HEK293T (cell line): ENCODE measurements at regions not wholly inside any gene's neighbourhood (a gene's known extent, or its start where the extent isn't known, plus 50 kb on each side); places are given as distances from the start of the nearest gene placed in this dataset.

ENCODE experiments used
- CTCF ChIA-PET: fragments of 350-600 bp; formaldehyde crosslinking; extraction: SDS; loops from one replicate; lab custom pipeline; 2021; ENCODE audit warnings: antibody characterized with exemption, inconsistent platforms; lab: Yijun Ruan, JAX
- POLR2A ChIA-PET: fragments of 350-600 bp; formaldehyde crosslinking; extraction: SDS; loops from one replicate; lab custom pipeline; 2020; ENCODE audit warnings: antibody characterized with exemption, inconsistent platforms; lab: Yijun Ruan, JAX
- DNase-seq: peaks from one replicate; pipeline ENCODE4 v3.0.0; 2012; ENCODE audit warnings: mixed read lengths; ENCODE audit errors: extremely low spot score
- ARNT ChIP-seq: fragments of 450-650 bp; IDR thresholded peaks from 2 replicates; pipeline ENCODE4 v1.6.1; 2017; ENCODE audit warnings: mild to moderate bottlenecking
- BHLHE40 ChIP-seq: fragments of 450-650 bp; IDR thresholded peaks from 2 replicates; pipeline ENCODE4 v1.6.1; 2016; ENCODE audit warnings: mild to moderate bottlenecking, moderate library complexity, borderline replicate concordance
- CTBP1 ChIP-seq: fragments of 450-650 bp; IDR thresholded peaks from 2 replicates; pipeline ENCODE4 v1.6.1; 2016; ENCODE audit warnings: borderline replicate concordance
- ELF4 ChIP-seq: fragments of 450-650 bp; IDR thresholded peaks from 2 replicates; pipeline ENCODE4 v1.6.1; 2017; ENCODE audit warnings: antibody characterized with exemption
- FOXA1 ChIP-seq: fragments of 450-650 bp; IDR thresholded peaks from 2 replicates; pipeline ENCODE4 v1.6.1; 2016; ENCODE audit warnings: mild to moderate bottlenecking
- FOXK2 ChIP-seq: fragments of 450-650 bp; IDR thresholded peaks from 2 replicates; pipeline ENCODE4 v1.6.1; 2016; ENCODE audit warnings: mild to moderate bottlenecking
- FOXM1 ChIP-seq: fragments of 450-650 bp; IDR thresholded peaks from 2 replicates; pipeline ENCODE4 v1.6.1; 2017; ENCODE audit warnings: mild to moderate bottlenecking, borderline replicate concordance
- HDGF ChIP-seq: fragments of 450-650 bp; IDR thresholded peaks from 2 replicates; pipeline ENCODE4 v1.6.1; 2017; ENCODE audit warnings: antibody characterized with exemption, borderline replicate concordance
- L3MBTL2 ChIP-seq: fragments of 450-650 bp; conservative IDR thresholded peaks from 2 replicates; pipeline ENCODE4 v1.6.1; 2016; ENCODE audit warnings: mild to moderate bottlenecking
- LEF1 ChIP-seq: fragments of 450-650 bp; IDR thresholded peaks from 2 replicates; pipeline ENCODE4 v1.6.1; 2017; ENCODE audit warnings: mild to moderate bottlenecking, borderline replicate concordance
- NFRKB ChIP-seq: fragments of 450-650 bp; IDR thresholded peaks from 2 replicates; pipeline ENCODE4 v1.6.1; 2016; ENCODE audit warnings: mild to moderate bottlenecking, moderate library complexity
- SP1 ChIP-seq: fragments of 450-650 bp; IDR thresholded peaks from 2 replicates; pipeline ENCODE4 v1.6.1; 2017
- SUZ12 ChIP-seq: fragments of 450-650 bp; IDR thresholded peaks from 2 replicates; pipeline ENCODE4 v1.6.1; 2016; ENCODE audit warnings: mild to moderate bottlenecking
- TARDBP ChIP-seq: fragments of 450-650 bp; IDR thresholded peaks from 2 replicates; pipeline ENCODE4 v1.6.1; 2016
- ZNF384 ChIP-seq: fragments of 450-650 bp; IDR thresholded peaks from 2 replicates; pipeline ENCODE4 v1.6.1; 2016
- TF ChIP-seq, protein P1 (sequence below): fragments of 450-650 bp; IDR thresholded peaks from 2 replicates; pipeline ENCODE4 v1.6.1; 2016

DNA sequence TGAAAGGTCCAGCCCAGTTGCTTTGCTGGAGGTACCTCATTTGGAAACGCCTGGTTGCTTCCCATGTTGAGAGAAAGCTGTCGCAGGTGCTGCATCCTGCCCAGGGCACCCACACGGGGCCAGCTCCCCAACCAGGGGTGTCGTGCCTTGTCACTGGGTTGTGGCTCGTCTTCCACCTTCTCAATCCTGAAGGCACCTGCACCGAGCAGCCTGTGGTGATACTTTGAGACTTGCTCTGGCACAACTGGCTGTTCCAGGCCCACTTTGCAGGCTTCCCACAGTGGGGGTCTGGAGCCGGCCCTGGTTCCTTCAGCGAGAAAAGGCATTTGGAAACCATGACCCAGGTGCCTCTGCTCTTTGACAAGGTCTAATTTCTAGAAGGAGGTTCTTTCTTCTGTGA lies 197.3 kb upstream of the PPP2R2D start:
- ChIA-PET POLR2A (no interaction called here), CTCF (no interaction called here)
- TF ChIP-seq SUZ12 (no peak), LEF1 (no peak), ELF4 (no peak), ARNT (no peak), ZNF384 (no peak), BHLHE40 (no peak), CTBP1 (no peak), HDGF (no peak), FOXM1 (no peak), TARDBP (no peak), L3MBTL2 (no peak), NFRKB (no peak)
- DNase-seq = no peak

- CTCF ChIA-PET = no interaction called here
- DNase-seq = no peak
- POLR2A ChIA-PET = no interaction called here
- TF ChIP-seq CTBP1 (no peak), SP1 (no peak), L3MBTL2 (no peak), TARDBP (no peak), FOXK2 (no peak), ELF4 (no peak)
- TF ChIP-seq, protein P1, sequence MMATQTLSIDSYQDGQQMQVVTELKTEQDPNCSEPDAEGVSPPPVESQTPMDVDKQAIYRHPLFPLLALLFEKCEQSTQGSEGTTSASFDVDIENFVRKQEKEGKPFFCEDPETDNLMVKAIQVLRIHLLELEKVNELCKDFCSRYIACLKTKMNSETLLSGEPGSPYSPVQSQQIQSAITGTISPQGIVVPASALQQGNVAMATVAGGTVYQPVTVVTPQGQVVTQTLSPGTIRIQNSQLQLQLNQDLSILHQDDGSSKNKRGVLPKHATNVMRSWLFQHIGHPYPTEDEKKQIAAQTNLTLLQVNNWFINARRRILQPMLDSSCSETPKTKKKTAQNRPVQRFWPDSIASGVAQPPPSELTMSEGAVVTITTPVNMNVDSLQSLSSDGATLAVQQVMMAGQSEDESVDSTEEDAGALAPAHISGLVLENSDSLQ = no peak
Observed at GRCh38 chr10:131703941-131704340, 196.9 kb upstream of the PPP2R2D start.

- ChIA-PET CTCF (no interaction called here), POLR2A (no interaction called here)
- no peak for DNase-seq
- TF ChIP-seq LEF1 = no peak
- no peak for TF ChIP-seq L3MBTL2
- TF ChIP-seq ELF4 = no peak
- no peak for TF ChIP-seq ARNT
- TF ChIP-seq SUZ12 = no peak
- no peak for TF ChIP-seq ZNF384
- no peak for TF ChIP-seq BHLHE40
- TF ChIP-seq SP1 = no peak
- TF ChIP-seq CTBP1 = no peak
- no peak for TF ChIP-seq FOXA1
- TF ChIP-seq HDGF = no peak
- TF ChIP-seq TARDBP = no peak
- TF ChIP-seq, protein P1 = no peak
- no peak for TF ChIP-seq FOXK2
- TF ChIP-seq FOXM1 = no peak
- TF ChIP-seq NFRKB = no peak
Observed at GRCh38 chr10:131706476-131706875, 194.3 kb upstream of the PPP2R2D start.

- TF ChIP-seq SUZ12 (no peak), NFRKB (no peak), L3MBTL2 (no peak), FOXM1 (no peak), LEF1 (no peak), ELF4 (no peak), BHLHE40 (no peak), TARDBP (no peak), SP1 (no peak), CTBP1 (no peak), HDGF (no peak)
- TF ChIP-seq, protein P1 = no peak
- CTCF ChIA-PET = no interaction called here
- POLR2A ChIA-PET = no interaction called here
- DNase-seq = no peak
Observed at GRCh38 chr10:131706952-131707351, 193.9 kb upstream of the PPP2R2D start.

- POLR2A ChIA-PET = no interaction called here
- CTCF ChIA-PET = no interaction called here
- no peak for TF ChIP-seq SUZ12
- no peak for TF ChIP-seq FOXM1
- no peak for TF ChIP-seq ELF4
- no peak for TF ChIP-seq TARDBP
- TF ChIP-seq L3MBTL2 = no peak
- TF ChIP-seq, protein P1 = no peak
- no peak for TF ChIP-seq ZNF384
- no peak for TF ChIP-seq NFRKB
- TF ChIP-seq LEF1 = no peak
- TF ChIP-seq SP1 = no peak
- no peak for TF ChIP-seq ARNT
- no peak for TF ChIP-seq HDGF
- TF ChIP-seq FOXA1 = no peak
- no peak for TF ChIP-seq CTBP1
- DNase-seq = no peak
Observed at GRCh38 chr10:131708225-131708880, 192.5 kb upstream of the PPP2R2D start.
